Muscle of back (tissue), 3 donors: ENCODE measurements at regions not wholly inside any gene's neighbourhood (a gene's known extent, or its start where the extent isn't known, plus 50 kb on each side); places are given as distances from the start of the nearest gene placed in this dataset.

Source experiments
- DNase-seq, 3 donors: peaks; one replicate each; pipeline versions ENCODE4 v3.0.0 to v3.0.0-alpha.2; 2013

- DNase-seq = no peak
These were observed 73.9 kb upstream of the TAF9B start for GRCh38 chrX:78213331-78213730.

GRCh38 chrX:78199851-78200250, 60.4 kb upstream of the TAF9B start:
- DNase-seq = peak in 1 of 3 donors; percentile 0
